KMS-11 (cell line): ENCODE measurements at regions not wholly inside any gene's neighbourhood (a gene's known extent, or its start where the extent isn't known, plus 50 kb on each side); places are given as distances from the start of the nearest gene placed in this dataset.
A peak's percentile ranks its signal among the peaks of the same experiment; 100 is the strongest.

ENCODE experiments used
- H2AFZ ChIP-seq: fragments of 200-600 bp; sonication (generic); 2 replicates; pipeline ENCODE4 v1.6.1; 2016; ENCODE audit warnings: antibody characterized with exemption, mixed run types, low read depth
- H3K27ac ChIP-seq: fragments of 200-600 bp; sonication (generic); 2 replicates; pipeline ENCODE4 v1.6.1; 2016; ENCODE audit warnings: mild to moderate bottlenecking, mixed run types
- H3K27me3 ChIP-seq: fragments of 200-600 bp; sonication (generic); 2 replicates; pipeline ENCODE4 v1.6.1; 2017; ENCODE audit warnings: mild to moderate bottlenecking, low read depth, mixed run types, moderate library complexity; ENCODE audit not compliant: insufficient read depth
- H3K36me3 ChIP-seq: fragments of 200-600 bp; sonication (generic); 2 replicates; pipeline ENCODE4 v1.6.1; 2017; ENCODE audit warnings: mild to moderate bottlenecking, mixed run types; ENCODE audit not compliant: insufficient read depth
- H3K4me1 ChIP-seq: fragments of 200-600 bp; sonication (generic); 2 replicates; pipeline ENCODE4 v1.6.1; 2016; ENCODE audit warnings: mild to moderate bottlenecking, low read depth, mixed run types; ENCODE audit not compliant: poor library complexity, severe bottlenecking
- H3K4me2 ChIP-seq: fragments of 200-600 bp; sonication (generic); 2 replicates; pipeline ENCODE4 v1.7.0; 2016; ENCODE audit warnings: mild to moderate bottlenecking, mixed run types
- H3K4me3 ChIP-seq: fragments of 200-600 bp; sonication (generic); IDR thresholded peaks from 2 replicates; pipeline ENCODE4 v1.6.1; 2017; ENCODE audit warnings: low read depth, low read length, mixed read lengths; ENCODE audit not compliant: insufficient read depth
- H3K79me2 ChIP-seq: fragments of 200-600 bp; sonication (generic); 2 replicates; pipeline ENCODE4 v1.6.1; 2016; ENCODE audit warnings: low read depth, mixed run types; ENCODE audit not compliant: insufficient read depth
- H3K9ac ChIP-seq: fragments of 200-600 bp; sonication (generic); 2 replicates; pipeline ENCODE4 v1.6.1; 2016; ENCODE audit warnings: mild to moderate bottlenecking, mixed run types
- H4K20me1 ChIP-seq: fragments of 200-600 bp; sonication (generic); 2 replicates; pipeline ENCODE4 v1.6.1; 2016; ENCODE audit warnings: mild to moderate bottlenecking, mixed run types; ENCODE audit not compliant: insufficient read depth
- CTCF ChIP-seq: fragments of 200-600 bp; sonication (generic); conservative IDR thresholded peaks from 2 replicates; pipeline ENCODE4 v1.6.1; 2017; ENCODE audit warnings: low read depth, mild to moderate bottlenecking, antibody characterized with exemption, low read length, moderate library complexity, mixed read lengths

- Histone ChIP-seq H3K27me3 (no peaks in the 10 kb centered on the region), H2AFZ (no peak overlapping the region), H4K20me1 (no peaks in the 10 kb centered on the region), H3K79me2 (no peaks in the 10 kb centered on the region), H3K4me1 (peaks cover 19% of the 10 kb centered on the region), H3K4me3 (no peak overlapping the region), H3K9ac (no peak overlapping the region), H3K27ac (no peak overlapping the region), H3K36me3 (no peaks in the 10 kb centered on the region), H3K4me2 (no peak overlapping the region)
- TF ChIP-seq CTCF, result no peak
Measured at GRCh38 chr2:12277241-12278034, 439.3 kb upstream of the TRIB2 start.

- Histone ChIP-seq H3K36me3 (no peaks in the 10 kb centered on the region), H3K9ac (no peak overlapping the region), H3K4me3 (no peak overlapping the region), H3K4me1 (peaks cover 19% of the 10 kb centered on the region), H3K79me2 (no peaks in the 10 kb centered on the region), H3K4me2 (no peak overlapping the region), H2AFZ (no peak overlapping the region), H4K20me1 (no peaks in the 10 kb centered on the region), H3K27me3 (no peaks in the 10 kb centered on the region), H3K27ac (no peak overlapping the region)
- no peak for TF ChIP-seq CTCF
Measured at GRCh38 chr2:12278217-12278750, 438.5 kb upstream of the TRIB2 start.

GRCh38 chr2:12282780-12283695 is 433.7 kb upstream of the TRIB2 start:
- Histone ChIP-seq H3K4me2 (peak overlapping the region; percentile 50), H2AFZ (no peak overlapping the region)

More at GRCh38 chr2:12282780-12283695, 433.7 kb upstream of the TRIB2 start:
- TF ChIP-seq CTCF, result no peak
- no peak overlapping the region for H3K9ac ChIP-seq
- H3K4me1 ChIP-seq, result peaks cover 33% of the 10 kb centered on the region
- H3K4me3 ChIP-seq, result no peak overlapping the region
- H3K79me2 ChIP-seq, result no peaks in the 10 kb centered on the region
- 0 out of 2 replicates have a peak overlapping the region, but pooled peaks have one; percentile 4 for H3K27ac ChIP-seq
- no peaks in the 10 kb centered on the region for H3K36me3 ChIP-seq
- no peaks in the 10 kb centered on the region for H3K27me3 ChIP-seq
- H4K20me1 ChIP-seq, result no peaks in the 10 kb centered on the region
